ENCODE measurements at regions not wholly inside any gene's neighbourhood (a gene's known extent, or its start where the extent isn't known, plus 50 kb on each side); places are given as distances from the start of the nearest gene placed in this dataset.

GRCh38 chr1:115140442-115141144 is 51.3 kb upstream of the TSPAN2 start:
- H3K9me3 ChIP-seq, result no peaks in the 10 kb centered on the region
- no peaks in the 10 kb centered on the region for H3K4me1 ChIP-seq
- TF ChIP-seq, protein P1, sequence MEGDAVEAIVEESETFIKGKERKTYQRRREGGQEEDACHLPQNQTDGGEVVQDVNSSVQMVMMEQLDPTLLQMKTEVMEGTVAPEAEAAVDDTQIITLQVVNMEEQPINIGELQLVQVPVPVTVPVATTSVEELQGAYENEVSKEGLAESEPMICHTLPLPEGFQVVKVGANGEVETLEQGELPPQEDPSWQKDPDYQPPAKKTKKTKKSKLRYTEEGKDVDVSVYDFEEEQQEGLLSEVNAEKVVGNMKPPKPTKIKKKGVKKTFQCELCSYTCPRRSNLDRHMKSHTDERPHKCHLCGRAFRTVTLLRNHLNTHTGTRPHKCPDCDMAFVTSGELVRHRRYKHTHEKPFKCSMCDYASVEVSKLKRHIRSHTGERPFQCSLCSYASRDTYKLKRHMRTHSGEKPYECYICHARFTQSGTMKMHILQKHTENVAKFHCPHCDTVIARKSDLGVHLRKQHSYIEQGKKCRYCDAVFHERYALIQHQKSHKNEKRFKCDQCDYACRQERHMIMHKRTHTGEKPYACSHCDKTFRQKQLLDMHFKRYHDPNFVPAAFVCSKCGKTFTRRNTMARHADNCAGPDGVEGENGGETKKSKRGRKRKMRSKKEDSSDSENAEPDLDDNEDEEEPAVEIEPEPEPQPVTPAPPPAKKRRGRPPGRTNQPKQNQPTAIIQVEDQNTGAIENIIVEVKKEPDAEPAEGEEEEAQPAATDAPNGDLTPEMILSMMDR (IDR thresholded peaks at IDR 0.05; ENCODE audit: low read depth, low read length), result no peak
- no peaks in the 10 kb centered on the region for H3K36me3 ChIP-seq
- H3K27me3 ChIP-seq, result no peaks in the 10 kb centered on the region; the same call in 1 of the 2 replicates
- no peak overlapping the region for H3K4me3 ChIP-seq (ENCODE audit: low read depth, low read length)
- no peak for DNase-seq

- TF ChIP-seq, protein P1 (IDR thresholded peaks at IDR 0.05; ENCODE audit: low read depth, low read length), result no peak
- Histone ChIP-seq H3K4me1 (no peaks in the 10 kb centered on the region), H3K27me3 (no peaks in the 10 kb centered on the region), H3K4me3 (ENCODE audit: low read depth, low read length) (no peak overlapping the region), H3K36me3 (no peaks in the 10 kb centered on the region), H3K9me3 (no peaks in the 10 kb centered on the region)
- no peak for DNase-seq
Measured at GRCh38 chr1:115139381-115139780, 50.1 kb upstream of the TSPAN2 start.
